A549 (cell line): ENCODE measurements at regions not wholly inside any gene's neighbourhood (a gene's known extent, or its start where the extent isn't known, plus 50 kb on each side); places are given as distances from the start of the nearest gene placed in this dataset.
"Not testable (repeated sequence)": the region's sequence is repeated elsewhere in the genome, so short reads cannot be mapped to it uniquely, and the experiment has no call there.

ENCODE experiments used
- ATAC-seq, 2 experiments: fragments of 200-7000 bp in 1 of 2; fragments of >200 bp in 1 of 2; cut with Nextera tagmentation in 1 of 2; cut with Tn5 transposase in 1 of 2; 3 replicates each; pipeline versions ENCODE4 v1.8.0 to v1.9.1; 2018 to 2020; ENCODE audit warnings: mild to moderate bottlenecking in 1 of 2, moderate library complexity in 1 of 2
- CTCF ChIA-PET: fragments of 300-600 bp; sonication (Branson Sonifier 250); formaldehyde crosslinking; extraction: SDS; loops from one replicate; lab custom pipeline; 2021; ENCODE audit warnings: antibody characterized with exemption, inconsistent platforms; lab: Yijun Ruan, JAX
- POLR2A ChIA-PET: fragments of 350-600 bp; formaldehyde crosslinking; extraction: SDS; loops from one replicate; lab custom pipeline; 2021; ENCODE audit warnings: antibody characterized with exemption, inconsistent platforms; lab: Yijun Ruan, JAX
- DNase-seq, 2 experiments: peaks; one replicate each; pipeline versions ENCODE4 v3.0.0 to v3.0.0-alpha.2; 2011 to 2016; ENCODE audit warnings: low read depth in 1 of 2, low spot score in 1 of 2
- FAIRE-seq: peaks from 2 replicates; lab custom pipeline; 2011; peaks lifted over from hg19 to GRCh38; lab: Jason Lieb, UNC
- H3K27ac ChIP-seq, 2 experiments: fragments of >200 bp; sonication (Bioruptor Twin); formaldehyde crosslinking; 3 replicates each; pipeline ENCODE4 v1.5.1; 2016 to 2017
- H3K4me1 ChIP-seq: fragments of >200 bp; sonication (Bioruptor Twin); formaldehyde crosslinking; 3 replicates; pipeline ENCODE4 v1.6.1; 2016
- H3K4me2 ChIP-seq: fragments of >200 bp; sonication (Bioruptor Twin); formaldehyde crosslinking; 3 replicates; pipeline ENCODE4 v1.6.1; 2016
- H3K4me3 ChIP-seq: fragments of >200 bp; sonication (Bioruptor Twin); formaldehyde crosslinking; 3 replicates; pipeline ENCODE4 v1.5.1; 2016
- H3K9me3 ChIP-seq: fragments of >200 bp; sonication (Bioruptor Twin); formaldehyde crosslinking; 3 replicates; pipeline ENCODE4 v1.6.1; 2016
- ATOH8 ChIP-seq: fragments of 250-450 bp; sonication (Bioruptor Pico); IDR thresholded peaks from 2 replicates; pipeline ENCODE4 v1.5.0; 2020; ENCODE audit warnings: low read depth, mild to moderate bottlenecking, moderate library complexity
- BCL3 ChIP-seq: fragments of >200 bp; sonication (Bioruptor Twin); formaldehyde crosslinking; IDR thresholded peaks from 3 replicates; pipeline ENCODE4 v1.6.1; 2016
- ESRRA ChIP-seq: fragments of 150-350 bp; IDR thresholded peaks from 2 replicates; pipeline ENCODE4 v1.6.1; 2014; ENCODE audit warnings: mild to moderate bottlenecking, low read length, borderline replicate concordance
- HDAC2 ChIP-seq: fragments of 200-600 bp; sonication (generic); IDR thresholded peaks from 2 replicates; pipeline ENCODE4 v1.6.1; 2016
- MAFK ChIP-seq: fragments of 450-650 bp; IDR thresholded peaks from 2 replicates; pipeline ENCODE4 v1.6.1; 2014; ENCODE audit not compliant: partially characterized antibody
- MAZ ChIP-seq: fragments of 150-350 bp; IDR thresholded peaks from 2 replicates; pipeline ENCODE4 v1.6.1; 2014; ENCODE audit warnings: antibody characterized with exemption, low read depth, low read length, borderline replicate concordance
- MYC ChIP-seq: IDR thresholded peaks from 2 replicates; pipeline ENCODE4 v1.6.1; 2012; ENCODE audit warnings: mild to moderate bottlenecking, inconsistent platforms, low read length, improper control_type of control experiment, borderline replicate concordance
- PBX3 ChIP-seq: IDR thresholded peaks from 2 replicates; pipeline ENCODE4 v1.6.1; 2012
- POLR2AphosphoS2 ChIP-seq: conservative IDR thresholded peaks from 2 replicates; pipeline ENCODE4 v1.6.1; 2012; ENCODE audit warnings: low read length, improper control_type of control experiment, inconsistent platforms
- RARB ChIP-seq: fragments of 250-450 bp; sonication (Bioruptor Pico); IDR thresholded peaks from 2 replicates; pipeline ENCODE4 v1.8.0; 2021; ENCODE audit warnings: mild to moderate bottlenecking, moderate library complexity
- USF2 ChIP-seq: fragments of 450-650 bp; IDR thresholded peaks from 2 replicates; pipeline ENCODE4 v1.6.1; 2014; ENCODE audit warnings: antibody characterized with exemption
- WGBS: methylation state at CpG from one replicate; pipeline ENCODE4 v1.1.6; 2017; ENCODE audit errors: missing lambda C conversion rate; 5-methylcytosine and 5-hydroxymethylcytosine counted together

GRCh38 chr7:91383905-91384274 lies 119.7 kb downstream of the FZD1 start:
- CTCF ChIA-PET, result interaction anchor here (0.8 to 1.4 kb wide), 2 partner anchors 12 to 26 kb away, joined by 3 to 5 read pairs; no protein-coding TSS in a partner anchor
- no peak overlapping the region for H3K4me2 ChIP-seq
- TF ChIP-seq PBX3 (no peak), ESRRA (no peak), MAFK (peak; percentile 91)
- ATAC-seq (no peak), DNase-seq (no peak), FAIRE-seq (no peak)
- no peaks in the 10 kb centered on the region for H3K9me3 ChIP-seq
- no peak overlapping the region for H3K4me3 ChIP-seq
- H3K27ac ChIP-seq, result no peak overlapping the region
- POLR2A ChIA-PET, result no interaction called here
- H3K4me1 ChIP-seq, result no peaks in the 10 kb centered on the region

GRCh38 chr7:91394757-91395156 lies 130.5 kb downstream of the FZD1 start:
- POLR2A ChIA-PET, ATAC-seq, H3K4me3 ChIP-seq, FAIRE-seq, H3K4me2 ChIP-seq, H3K27ac ChIP-seq, CTCF ChIA-PET, H3K9me3 ChIP-seq, H3K4me1 ChIP-seq, DNase-seq: not testable (repeated sequence)
- 26% methylated on average over 6 of the region's 7 CpGs for WGBS

GRCh38 chr7:91395313-91395712 lies 131.1 kb downstream of the FZD1 start:
- CTCF ChIA-PET, result not testable (repeated sequence)

GRCh38 chr7:91397096-91397495 lies 132.9 kb downstream of the FZD1 start:
- POLR2A ChIA-PET, result no interaction called here
- CTCF ChIA-PET, result no interaction called here
- Histone ChIP-seq H3K4me2 (no peak overlapping the region), H3K9me3 (no peaks in the 10 kb centered on the region), H3K4me3 (no peak overlapping the region), H3K27ac (no peak overlapping the region), H3K4me1 (no peaks in the 10 kb centered on the region)
- no peak for DNase-seq
- FAIRE-seq, result no peak
- ATAC-seq, result no peak
- TF ChIP-seq HDAC2 (no peak), PBX3 (no peak), MAZ (no peak)
- 2% methylated on average over 2 of the region's 2 CpGs for WGBS

More at GRCh38 chr7:91395313-91395712, 131.1 kb downstream of the FZD1 start:
- 46% methylated on average over 10 of the region's 10 CpGs for WGBS
- H3K9me3 ChIP-seq, H3K27ac ChIP-seq, POLR2A ChIA-PET, H3K4me1 ChIP-seq, FAIRE-seq, H3K4me2 ChIP-seq, H3K4me3 ChIP-seq, ATAC-seq, DNase-seq: not testable (repeated sequence)

GRCh38 chr7:91397612-91398011 lies 133.4 kb downstream of the FZD1 start:
- 5% methylated on average over 2 of the region's 2 CpGs for WGBS

More at GRCh38 chr7:91397612-91398011, 133.4 kb downstream of the FZD1 start:
- TF ChIP-seq RARB (CRISPR knock-in tag) (no peak), USF2 (no peak), POLR2AphosphoS2 (no peak), BCL3 (no peak), ATOH8 (CRISPR knock-in tag) (no peak), MYC (no peak)
- H3K4me3 ChIP-seq, result no peak overlapping the region
- DNase-seq, result no peak
- no peaks in the 10 kb centered on the region for H3K9me3 ChIP-seq
- no peak for FAIRE-seq
- ATAC-seq, result no peak
- no peak overlapping the region for H3K27ac ChIP-seq
- ChIA-PET POLR2A (no interaction called here), CTCF (no interaction called here)
- no peak overlapping the region for H3K4me2 ChIP-seq
- H3K4me1 ChIP-seq, result no peaks in the 10 kb centered on the region
